CD14-positive monocyte (primary cell): ENCODE measurements at regions not wholly inside any gene's neighbourhood (a gene's known extent, or its start where the extent isn't known, plus 50 kb on each side); places are given as distances from the start of the nearest gene placed in this dataset.

Experiments used
- DNase-seq, 3 donors: peaks; one replicate each; pipeline ENCODE4 v3.0.0-alpha.2; 2011 to 2022
- H2AFZ ChIP-seq: 2 replicates; pipeline ENCODE4 v1.6.0; 2012; ENCODE audit warnings: mild to moderate bottlenecking, low read depth, low read length, inconsistent platforms; ENCODE audit not compliant: insufficient read depth, poor library complexity, severe bottlenecking
- H3K27ac ChIP-seq, 2 donors: 1 replicate in 1 of 2; 2 replicates in 1 of 2; pipeline ENCODE4 v1.5.1; 2012 to 2013; ENCODE audit warnings: low read length in 2 of 2, control low read depth in 1 of 2, inconsistent platforms in 1 of 2, low read depth in 1 of 2, mild to moderate bottlenecking in 1 of 2
- H3K27me3 ChIP-seq, 2 donors: one replicate each; pipeline versions ENCODE4 v1.6.0 to v1.6.1; 2011 to 2013; ENCODE audit warnings: low read length in 2 of 2; ENCODE audit not compliant: control insufficient read depth in 2 of 2, insufficient read depth in 2 of 2
- H3K36me3 ChIP-seq, 2 donors: replicated peaks in 1 of 2; 1 replicate in 1 of 2; 2 replicates in 1 of 2; pipeline versions ENCODE4 v1.5.1 to v1.6.1; 2012 to 2013; ENCODE audit warnings: low read length in 2 of 2, control low read depth in 1 of 2, inconsistent platforms in 1 of 2, mild to moderate bottlenecking in 1 of 2; ENCODE audit not compliant: insufficient read depth in 2 of 2, control insufficient read depth in 1 of 2
- H3K4me1 ChIP-seq, 2 donors: 1 replicate in 1 of 2; 2 replicates in 1 of 2; pipeline versions ENCODE4 v1.5.1 to v1.6.1; 2012 to 2013; ENCODE audit warnings: low read length in 2 of 2, control low read depth in 1 of 2, inconsistent platforms in 1 of 2, mild to moderate bottlenecking in 1 of 2, moderate library complexity in 1 of 2; ENCODE audit not compliant: insufficient read depth in 2 of 2, control insufficient read depth in 1 of 2
- H3K4me2 ChIP-seq: replicated peaks from 2 replicates; pipeline ENCODE3; 2012; ENCODE audit warnings: low read length, moderate library complexity, mild to moderate bottlenecking; ENCODE audit not compliant: poor library complexity, severe bottlenecking; ENCODE audit errors: extremely low read depth
- H3K4me3 ChIP-seq, 3 experiments: fragments of 200-600 bp in 1 of 3; sonication (generic) in 1 of 3; replicated peaks in 1 of 3; 1 replicate in 2 of 3; 2 replicates in 1 of 3; pipeline ENCODE4 v1.5.1; 2011 to 2013; ENCODE audit warnings: low read length in 3 of 3, mild to moderate bottlenecking in 3 of 3, control low read depth in 2 of 3, low read depth in 2 of 3, inconsistent platforms in 1 of 3, moderate library complexity in 1 of 3
- H3K79me2 ChIP-seq: 2 replicates; pipeline ENCODE4 v1.6.0; 2012; ENCODE audit warnings: mild to moderate bottlenecking, control low read depth, inconsistent platforms, low read length, moderate library complexity; ENCODE audit not compliant: insufficient read depth
- H3K9ac ChIP-seq: 2 replicates; pipeline ENCODE4 v1.6.0; 2017; ENCODE audit warnings: low read length, mild to moderate bottlenecking; ENCODE audit not compliant: insufficient read depth, poor library complexity, severe bottlenecking
- H3K9me3 ChIP-seq, 2 donors: replicated peaks in 1 of 2; 1 replicate in 1 of 2; 2 replicates in 1 of 2; pipeline versions ENCODE4 v1.5.1 to v1.6.1; 2012 to 2013; ENCODE audit warnings: low read length in 2 of 2, control low read depth in 1 of 2; ENCODE audit not compliant: control insufficient read depth in 1 of 2, insufficient read depth in 1 of 2
- H4K20me1 ChIP-seq: 2 replicates; pipeline ENCODE4 v1.6.0; 2012; ENCODE audit warnings: mild to moderate bottlenecking, low read length, control low read depth, moderate library complexity; ENCODE audit not compliant: insufficient read depth
- H3K27ac Mint-ChIP-seq, 7 donors: one replicate each; pipeline ENCODE4 v1.8.0; 2020; ENCODE audit warnings: mild to moderate bottlenecking in 7 of 7, mixed read lengths in 7 of 7, moderate library complexity in 6 of 7, inconsistent platforms in 2 of 7
- H3K27me3 Mint-ChIP-seq, 3 donors: one replicate each; pipeline ENCODE4 v1.8.0; 2021 to 2022; ENCODE audit warnings: low read depth in 3 of 3, mild to moderate bottlenecking in 3 of 3, mixed read lengths in 3 of 3, moderate library complexity in 3 of 3, inconsistent platforms in 1 of 3
- H3K36me3 Mint-ChIP-seq, 2 donors: one replicate each; pipeline ENCODE4 v1.8.0; 2020; ENCODE audit warnings: mixed read lengths in 2 of 2, inconsistent platforms in 1 of 2, mild to moderate bottlenecking in 1 of 2
- H3K4me1 Mint-ChIP-seq: one replicate; pipeline ENCODE4 v1.8.0; 2020; ENCODE audit warnings: mild to moderate bottlenecking, mixed read lengths
- H3K4me3 Mint-ChIP-seq, 2 donors: one replicate each; pipeline ENCODE4 v1.8.0; 2020; ENCODE audit warnings: mild to moderate bottlenecking in 2 of 2, mixed read lengths in 2 of 2, moderate library complexity in 1 of 2
- H3K9me3 Mint-ChIP-seq, 7 donors: one replicate each; pipeline ENCODE4 v1.8.0; 2020 to 2022; ENCODE audit warnings: mixed read lengths in 7 of 7, mild to moderate bottlenecking in 6 of 7, moderate library complexity in 6 of 7, inconsistent platforms in 2 of 7
- WGBS: methylation state at CpG from one replicate; pipeline ENCODE4 v1.1.5; 2013; ENCODE audit warnings: missing lambda C conversion rate; ENCODE audit not compliant: insufficient coverage; 5-methylcytosine and 5-hydroxymethylcytosine counted together
- intact Hi-C, 2 donors: fragments of 100-400 bp; cut with micrococcal nuclease; formaldehyde crosslinking; loops; one replicate each; pipeline versions ENCODE4 v1.15.0 to v1.15.1; 2023
- TF ChIP-seq, protein P1 (sequence below): fragments of 200-600 bp; IDR thresholded peaks from one replicate; pipeline ENCODE4 v1.8.0; 2022; ENCODE audit warnings: antibody characterized with exemption, mild to moderate bottlenecking

DNA sequence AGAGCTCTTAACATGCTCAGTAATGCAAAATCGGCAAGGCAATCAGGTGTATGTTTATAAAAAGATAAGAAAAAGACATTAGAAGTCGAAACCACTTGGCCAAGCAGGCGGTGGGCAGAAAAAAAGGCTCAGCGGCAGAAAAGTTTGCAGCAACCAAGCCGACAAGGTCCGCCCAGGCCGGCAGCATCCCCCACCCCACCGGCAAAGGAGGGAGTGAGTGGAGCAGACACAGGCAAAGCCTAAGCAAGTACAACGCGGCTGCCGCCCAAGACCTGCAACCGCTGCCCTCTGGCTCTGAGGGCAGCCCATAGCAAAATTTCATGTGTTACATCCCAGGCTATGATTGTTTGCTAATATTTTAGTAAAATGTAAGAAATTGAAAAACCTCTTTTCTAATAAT lies 125.4 kb upstream of the ZCCHC13 start:
- H3K79me2 ChIP-seq = no peaks in the 10 kb centered on the region
- no CpG with 5 or more reads among the region's 12 CpGs for WGBS
- no peaks in the 10 kb centered on the region for H3K36me3 ChIP-seq
- no peaks in the 10 kb centered on the region for H3K9me3 ChIP-seq
- H2AFZ ChIP-seq = no peak overlapping the region
- intact Hi-C loops = no loop called here
- no peak overlapping the region for H3K4me3 Mint-ChIP-seq
- no peaks in the 10 kb centered on the region for H4K20me1 ChIP-seq
- H3K36me3 Mint-ChIP-seq = no peaks in the 10 kb centered on the region
- H3K4me3 ChIP-seq = no peak overlapping the region
- no peak overlapping the region for H3K27ac Mint-ChIP-seq
- no peaks in the 10 kb centered on the region for H3K4me1 Mint-ChIP-seq
- DNase-seq = no peak
- TF ChIP-seq, protein P1, sequence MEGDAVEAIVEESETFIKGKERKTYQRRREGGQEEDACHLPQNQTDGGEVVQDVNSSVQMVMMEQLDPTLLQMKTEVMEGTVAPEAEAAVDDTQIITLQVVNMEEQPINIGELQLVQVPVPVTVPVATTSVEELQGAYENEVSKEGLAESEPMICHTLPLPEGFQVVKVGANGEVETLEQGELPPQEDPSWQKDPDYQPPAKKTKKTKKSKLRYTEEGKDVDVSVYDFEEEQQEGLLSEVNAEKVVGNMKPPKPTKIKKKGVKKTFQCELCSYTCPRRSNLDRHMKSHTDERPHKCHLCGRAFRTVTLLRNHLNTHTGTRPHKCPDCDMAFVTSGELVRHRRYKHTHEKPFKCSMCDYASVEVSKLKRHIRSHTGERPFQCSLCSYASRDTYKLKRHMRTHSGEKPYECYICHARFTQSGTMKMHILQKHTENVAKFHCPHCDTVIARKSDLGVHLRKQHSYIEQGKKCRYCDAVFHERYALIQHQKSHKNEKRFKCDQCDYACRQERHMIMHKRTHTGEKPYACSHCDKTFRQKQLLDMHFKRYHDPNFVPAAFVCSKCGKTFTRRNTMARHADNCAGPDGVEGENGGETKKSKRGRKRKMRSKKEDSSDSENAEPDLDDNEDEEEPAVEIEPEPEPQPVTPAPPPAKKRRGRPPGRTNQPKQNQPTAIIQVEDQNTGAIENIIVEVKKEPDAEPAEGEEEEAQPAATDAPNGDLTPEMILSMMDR = no peak
- no peaks in the 10 kb centered on the region for H3K4me1 ChIP-seq
- no peaks in the 10 kb centered on the region for H3K27me3 ChIP-seq
- H3K9me3 Mint-ChIP-seq = peaks cover 0 to 14% (median 0%) of the 10 kb centered on the region in 7 donors
- H3K27me3 Mint-ChIP-seq = peaks cover 0 to 6% (median 2%) of the 10 kb centered on the region in 3 donors
- no peak overlapping the region for H3K9ac ChIP-seq
- H3K4me2 ChIP-seq = no peak overlapping the region
- H3K27ac ChIP-seq = no peak overlapping the region

DNA sequence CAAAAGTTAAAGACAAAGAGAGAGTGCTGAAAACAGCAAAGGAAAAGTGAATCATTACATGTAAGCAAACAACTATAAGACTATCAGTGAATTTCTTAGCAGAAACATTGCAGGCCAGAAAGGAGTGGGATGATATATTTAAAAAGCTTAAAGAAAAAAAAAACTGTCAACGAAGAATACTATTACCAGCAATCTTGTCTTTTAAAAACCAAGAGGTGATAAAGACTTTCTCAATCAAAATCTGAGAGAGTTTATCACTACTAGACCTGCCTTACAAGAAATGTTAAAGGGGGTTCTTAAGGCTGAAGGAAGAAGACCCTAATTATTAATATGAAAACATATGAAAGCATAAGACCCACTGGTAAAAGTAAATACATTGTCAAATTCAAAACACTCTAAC lies 132.5 kb upstream of the ZCCHC13 start:
- TF ChIP-seq, protein P1 = no peak
- Histone ChIP-seq H3K36me3 (no peaks in the 10 kb centered on the region), H3K27ac (no peak overlapping the region), H3K79me2 (no peaks in the 10 kb centered on the region), H4K20me1 (no peaks in the 10 kb centered on the region), H3K9me3 (peaks cover 8 to 22% of the 10 kb centered on the region in 2 donors), H3K4me1 (no peaks in the 10 kb centered on the region), H3K4me3 (no peak overlapping the region), H3K4me2 (no peak overlapping the region), H3K27me3 (no peaks in the 10 kb centered on the region), H3K9ac (no peak overlapping the region), H2AFZ (no peak overlapping the region)
- Mint-ChIP-seq H3K36me3 (no peaks in the 10 kb centered on the region), H3K4me3 (no peak overlapping the region), H3K27ac (no peak overlapping the region), H3K27me3 (peaks cover 0 to 2% (median 0%) of the 10 kb centered on the region in 3 donors), H3K9me3 (peaks cover 7 to 34% (median 16%) of the 10 kb centered on the region in 7 donors), H3K4me1 (no peaks in the 10 kb centered on the region)
- WGBS = no CpG with 5 or more reads among the region's 1 CpG
- intact Hi-C loops = no loop called here
- DNase-seq = no peak
